Posterior cingulate gyrus (tissue), 11 donors: ENCODE measurements at regions not wholly inside any gene's neighbourhood (a gene's known extent, or its start where the extent isn't known, plus 50 kb on each side); places are given as distances from the start of the nearest gene placed in this dataset.

Source experiments
- DNase-seq, 10 donors: peaks; one replicate each; pipeline versions ENCODE4 v3.0.0 to v3.0.0-alpha.2; 2020 to 2021; ENCODE audit warnings: mixed read lengths in 3 of 10
- intact Hi-C: fragments of 100-400 bp; cut with DNase I; formaldehyde crosslinking; loops from one replicate; pipeline ENCODE4 v1.15.1; 2023

DNA sequence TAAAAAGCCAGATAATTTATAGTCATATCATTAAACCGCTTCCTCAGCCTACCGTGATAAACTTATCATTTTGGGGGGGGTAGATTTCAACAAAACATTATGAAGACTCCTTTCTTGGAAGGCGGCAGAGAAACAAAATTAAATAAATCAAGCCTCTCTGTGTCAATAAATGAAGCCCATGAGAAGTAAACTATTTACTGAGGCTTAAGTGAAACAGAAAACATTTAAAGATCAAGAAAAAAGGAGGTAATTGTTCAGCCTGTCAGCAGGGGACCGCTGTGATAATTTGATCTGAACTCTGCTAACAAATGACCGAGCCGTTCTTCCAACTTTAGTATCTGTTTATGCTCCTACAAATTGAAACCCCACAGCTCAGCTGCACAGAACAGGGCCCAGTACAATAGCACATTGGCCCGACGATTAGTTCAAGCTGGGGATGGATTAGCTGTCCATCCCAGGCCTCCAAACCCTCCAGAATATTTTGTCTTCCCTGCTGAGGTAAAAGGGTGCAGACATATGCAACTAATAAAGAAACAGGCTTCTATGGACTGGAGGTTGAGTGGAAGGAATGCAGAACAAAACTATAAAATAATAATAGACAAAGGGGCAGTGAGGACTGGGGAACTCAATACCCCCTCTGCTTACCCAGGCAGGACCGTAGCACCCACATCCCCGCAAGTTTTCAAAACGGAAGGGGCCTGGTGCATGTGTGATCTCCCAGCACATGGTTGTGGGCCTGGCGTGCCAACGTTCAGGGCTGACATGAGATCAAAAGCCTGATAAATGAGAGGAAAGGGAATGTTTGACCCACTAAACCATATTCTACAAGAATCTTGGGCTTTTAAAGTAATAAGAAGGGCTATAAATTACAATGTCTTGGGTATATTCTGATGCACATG lies 298.1 kb upstream of the IRX5 start:
- intact Hi-C loops: no loop called here
- DNase-seq: peak in 1 of 10 donors; percentile 77

DNA sequence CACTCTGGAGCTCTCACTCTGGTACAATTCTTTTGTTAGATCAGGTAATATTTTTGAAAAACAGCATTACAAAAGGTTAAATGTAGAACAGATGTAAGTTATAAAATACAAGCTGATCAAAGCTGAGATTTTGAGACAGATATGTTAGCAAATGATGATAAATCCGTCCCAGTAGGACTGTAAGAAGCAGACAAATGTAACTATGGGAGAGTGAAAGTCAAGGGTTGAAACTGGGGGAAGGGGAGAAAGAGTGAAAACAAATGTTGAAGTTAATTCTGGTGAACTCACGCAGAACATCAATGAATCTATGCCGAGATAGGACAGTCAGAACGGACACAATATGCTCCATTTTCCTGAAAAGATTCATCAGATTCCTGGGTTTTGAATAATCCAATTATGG lies 298.9 kb upstream of the IRX5 start:
- intact Hi-C loops: no loop called here
- no peak for DNase-seq

DNA sequence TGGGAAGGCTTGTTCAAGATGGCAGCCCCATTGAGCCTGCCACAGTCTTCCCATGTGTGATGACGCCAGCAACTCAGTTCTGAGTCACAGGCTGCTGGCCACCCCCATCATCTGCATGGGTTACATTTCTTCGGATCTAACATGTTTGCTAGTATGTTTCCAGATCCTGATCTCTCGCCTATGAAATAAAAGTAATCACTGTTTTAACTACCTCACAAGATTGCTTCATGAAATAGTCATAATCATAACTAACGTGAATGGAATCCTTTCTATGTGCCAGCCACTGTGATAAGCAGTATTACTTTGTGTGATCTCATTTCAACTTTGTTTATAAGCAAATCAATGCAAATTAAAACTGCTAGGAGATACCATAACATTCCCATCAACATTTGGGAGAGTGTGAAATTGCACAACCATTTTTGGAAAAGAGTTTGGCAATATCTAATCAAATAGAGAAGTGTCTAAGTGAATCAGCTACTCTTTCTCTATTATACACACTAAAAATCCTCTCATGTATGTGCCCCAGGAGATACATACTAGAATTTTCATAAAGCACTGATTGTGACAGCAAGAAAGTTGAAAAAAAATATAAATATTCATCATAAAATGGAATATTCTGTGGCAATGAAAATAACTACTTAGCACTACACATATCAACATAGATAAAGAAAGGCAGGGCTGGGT lies 300.2 kb upstream of the IRX5 start:
- intact Hi-C loops: no loop called here
- no peak for DNase-seq

DNA sequence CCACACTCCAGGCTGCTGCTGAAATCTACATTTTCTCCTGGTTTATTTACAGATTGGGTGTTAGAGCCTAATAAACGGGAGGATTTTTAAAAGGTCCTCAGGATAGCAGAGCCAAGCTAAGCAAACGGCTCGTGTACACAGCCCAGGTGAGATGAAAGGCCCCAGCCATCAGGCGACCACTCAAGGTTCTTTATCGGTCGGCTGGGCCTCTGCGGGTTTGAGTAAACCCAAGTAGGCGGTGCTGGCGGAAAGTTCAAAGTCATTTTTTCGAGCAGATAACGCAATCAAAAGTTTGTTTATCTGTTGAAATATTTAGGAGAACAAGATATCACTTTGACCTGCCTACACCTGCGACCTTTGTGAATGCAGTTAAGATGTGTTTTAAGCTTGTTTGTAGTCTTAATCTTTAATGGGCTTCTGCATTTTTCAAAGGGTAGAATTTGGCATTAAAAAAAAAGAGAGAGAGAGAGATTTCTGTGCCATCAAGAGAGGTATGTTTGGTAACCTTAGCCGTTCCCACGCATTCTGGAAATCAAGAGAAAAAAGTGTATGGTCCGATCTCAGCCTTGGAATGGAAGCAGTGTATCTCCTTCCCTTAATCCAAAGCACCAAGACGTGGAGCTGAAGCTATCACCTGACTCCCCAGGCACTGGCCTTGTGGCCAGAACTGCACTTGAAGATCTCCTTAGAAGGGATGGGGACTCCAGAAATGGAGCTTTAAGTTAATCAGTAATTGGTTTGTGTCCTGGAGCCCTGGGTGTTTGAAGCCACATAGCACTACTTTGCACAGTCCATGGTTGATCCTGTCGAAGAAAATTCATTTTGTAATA lies 301.7 kb upstream of the IRX5 start:
- no peak for DNase-seq
- intact Hi-C loops: no loop called here

DNA sequence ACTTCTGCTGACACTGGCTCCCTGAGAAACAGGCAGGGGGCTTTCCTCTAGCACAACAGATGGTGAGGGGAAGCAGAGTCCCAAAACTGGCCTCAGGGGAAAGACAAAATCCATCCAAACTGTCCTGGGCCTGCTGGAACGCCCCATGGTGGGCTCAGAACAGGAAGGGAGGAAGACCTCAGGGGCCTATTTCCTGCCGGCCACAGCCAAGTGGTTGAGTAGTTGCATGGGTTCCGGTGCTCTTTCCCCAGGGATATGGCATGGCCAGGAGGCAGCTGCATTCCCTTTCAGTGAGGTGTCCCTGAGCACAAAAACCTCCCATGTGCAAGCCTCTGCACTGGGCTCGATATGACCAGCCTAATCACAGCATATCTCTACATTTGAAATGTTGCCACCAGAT lies 303.0 kb upstream of the IRX5 start:
- DNase-seq: peak in 1 of 10 donors; percentile 72
- intact Hi-C loops: no loop called here

DNA sequence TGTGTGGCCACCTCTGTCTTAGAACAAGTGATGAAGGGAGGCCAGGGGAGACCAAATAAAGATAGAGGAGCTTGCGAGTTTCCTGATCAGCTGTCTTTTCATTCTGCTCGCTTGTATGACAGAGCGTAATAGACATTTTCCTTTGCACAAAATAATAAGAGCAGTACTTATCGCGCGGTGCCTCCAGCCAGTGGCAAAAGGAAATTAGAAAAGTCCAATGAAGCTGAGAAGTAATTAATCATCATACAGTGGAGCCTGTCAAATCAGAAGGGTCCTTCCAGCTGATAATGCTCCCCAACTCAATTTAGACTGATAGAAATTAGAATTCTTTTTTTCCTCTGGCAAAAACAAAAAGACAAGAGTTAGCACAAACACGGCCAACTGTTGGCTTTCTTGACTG lies 307.0 kb upstream of the IRX5 start:
- intact Hi-C loops: no loop called here
- no peak for DNase-seq

DNA sequence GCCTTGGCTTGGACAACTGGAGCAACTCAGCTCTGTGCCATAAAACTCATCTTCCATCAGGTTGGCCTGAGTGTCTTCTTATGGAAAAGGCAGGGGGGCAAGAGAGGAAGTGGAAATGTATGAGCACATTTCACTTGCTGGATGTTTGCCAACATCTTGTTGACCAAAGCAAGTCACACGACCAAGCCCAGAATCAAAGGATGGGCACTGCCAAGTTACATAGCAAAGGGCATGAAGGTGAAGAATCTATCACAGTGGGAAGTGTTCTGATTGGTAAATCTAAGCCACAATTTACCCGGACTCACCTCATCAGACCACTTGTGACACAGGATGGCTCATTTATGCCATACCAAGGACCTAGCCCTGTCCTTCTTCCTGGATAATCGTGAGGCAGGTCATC lies 310.5 kb upstream of the IRX5 start:
- no peak for DNase-seq
- intact Hi-C loops: no loop called here

DNA sequence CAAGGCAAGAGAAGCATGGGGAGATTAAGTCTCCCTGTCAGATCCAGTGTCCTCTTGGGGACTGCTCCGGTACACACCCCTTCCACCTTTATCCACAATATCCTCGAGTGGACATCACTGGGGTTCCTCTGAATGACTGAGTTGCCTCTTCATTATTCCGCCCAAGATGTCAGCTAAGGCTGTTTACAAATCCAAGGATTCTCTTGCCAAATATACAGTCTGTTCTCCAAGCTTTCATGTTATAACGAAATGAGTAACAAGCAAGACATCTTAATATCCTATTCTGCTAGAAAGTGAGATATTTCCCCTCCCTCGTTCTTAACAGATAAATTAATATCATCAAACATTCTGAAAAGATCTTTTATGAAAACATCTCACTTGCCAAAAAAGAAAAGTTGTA lies 314.1 kb upstream of the IRX5 start:
- intact Hi-C loops: no loop called here
- no peak for DNase-seq

DNA sequence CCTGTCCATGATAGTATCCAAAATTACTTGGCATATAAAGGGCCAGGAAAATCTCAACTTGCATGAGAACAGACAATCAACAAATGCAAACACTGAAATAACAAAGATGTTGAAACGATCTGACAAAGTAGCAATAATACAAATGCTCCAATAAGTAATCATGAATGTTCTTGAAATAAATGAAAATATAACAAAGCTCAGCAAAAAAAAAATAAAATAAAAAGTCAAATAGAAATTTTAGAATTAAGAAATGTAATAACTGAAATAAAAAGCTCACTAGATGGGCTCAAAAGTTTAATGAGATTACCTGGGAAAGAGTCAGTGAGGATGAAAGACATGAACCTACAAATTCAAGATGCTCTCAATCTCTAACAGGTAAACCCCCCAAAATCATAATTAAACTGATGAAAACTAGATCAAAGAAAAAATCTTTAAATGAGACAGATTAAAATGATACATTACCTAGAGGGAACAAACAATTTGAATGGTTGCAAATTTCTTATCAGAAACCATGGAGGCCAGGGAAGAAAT lies 319.0 kb upstream of the IRX3 start:
- intact Hi-C loops: no loop called here
- DNase-seq: no peak

DNA sequence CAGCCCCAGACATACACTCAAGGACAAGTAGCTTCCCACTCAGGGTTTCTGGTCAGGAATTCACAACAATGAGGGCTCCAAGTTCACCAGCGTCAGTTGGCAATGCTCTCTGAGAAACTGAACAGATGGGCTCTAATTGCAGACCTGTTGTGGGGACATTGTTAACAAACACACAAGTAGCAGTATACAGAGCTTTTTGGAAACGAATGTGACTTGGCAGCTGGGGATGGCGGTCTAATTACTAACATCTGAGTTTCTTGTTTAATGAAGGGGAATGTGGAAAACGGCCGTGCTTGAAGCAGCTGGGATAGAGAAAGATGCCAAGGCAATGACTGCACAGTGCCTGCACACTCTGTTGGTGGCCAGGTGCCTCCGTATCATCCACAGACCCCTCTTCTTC lies 316.1 kb upstream of the IRX3 start:
- no peak for DNase-seq
- intact Hi-C loops: no loop called here

DNA sequence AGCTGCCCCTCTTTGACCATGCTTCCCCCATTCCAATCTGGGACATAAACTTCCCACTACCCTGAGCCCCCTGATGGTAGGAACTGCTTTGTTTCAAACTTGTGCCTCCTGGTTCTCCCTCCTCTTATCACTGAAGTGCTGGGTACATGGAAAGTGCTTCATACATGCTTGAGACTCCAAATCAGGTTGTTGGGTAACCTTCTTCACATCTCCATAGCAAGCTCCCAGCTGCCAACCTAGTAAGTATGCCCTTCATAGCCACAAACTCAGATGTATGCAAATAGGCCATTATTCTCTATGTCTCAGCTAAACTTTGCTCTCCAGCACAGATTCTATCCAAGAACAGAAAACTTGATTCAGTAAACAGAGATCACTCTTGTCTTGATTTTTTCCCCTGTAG lies 310.6 kb upstream of the IRX3 start:
- intact Hi-C loops: no loop called here
- DNase-seq: no peak

DNA sequence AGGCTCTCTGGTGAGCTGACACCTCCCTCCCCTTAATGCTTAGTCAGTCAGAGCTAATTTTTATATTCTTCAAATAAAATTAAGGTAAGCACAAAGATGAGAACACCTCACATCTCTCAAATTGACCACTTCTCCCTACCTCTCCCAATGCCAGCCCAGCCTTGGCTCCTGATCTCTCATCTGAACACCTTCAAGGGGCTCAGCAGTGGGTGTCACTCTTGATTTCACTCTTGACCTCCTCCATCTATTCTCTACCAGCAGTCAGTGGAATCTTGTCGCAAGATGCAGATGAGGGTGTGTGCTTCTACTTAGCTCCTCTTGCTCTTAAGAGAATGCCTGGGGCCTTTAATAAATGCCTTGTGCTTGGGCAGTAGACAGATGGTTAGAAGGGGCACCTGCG lies 309.0 kb upstream of the IRX3 start:
- intact Hi-C loops: no loop called here
- no peak for DNase-seq

DNA sequence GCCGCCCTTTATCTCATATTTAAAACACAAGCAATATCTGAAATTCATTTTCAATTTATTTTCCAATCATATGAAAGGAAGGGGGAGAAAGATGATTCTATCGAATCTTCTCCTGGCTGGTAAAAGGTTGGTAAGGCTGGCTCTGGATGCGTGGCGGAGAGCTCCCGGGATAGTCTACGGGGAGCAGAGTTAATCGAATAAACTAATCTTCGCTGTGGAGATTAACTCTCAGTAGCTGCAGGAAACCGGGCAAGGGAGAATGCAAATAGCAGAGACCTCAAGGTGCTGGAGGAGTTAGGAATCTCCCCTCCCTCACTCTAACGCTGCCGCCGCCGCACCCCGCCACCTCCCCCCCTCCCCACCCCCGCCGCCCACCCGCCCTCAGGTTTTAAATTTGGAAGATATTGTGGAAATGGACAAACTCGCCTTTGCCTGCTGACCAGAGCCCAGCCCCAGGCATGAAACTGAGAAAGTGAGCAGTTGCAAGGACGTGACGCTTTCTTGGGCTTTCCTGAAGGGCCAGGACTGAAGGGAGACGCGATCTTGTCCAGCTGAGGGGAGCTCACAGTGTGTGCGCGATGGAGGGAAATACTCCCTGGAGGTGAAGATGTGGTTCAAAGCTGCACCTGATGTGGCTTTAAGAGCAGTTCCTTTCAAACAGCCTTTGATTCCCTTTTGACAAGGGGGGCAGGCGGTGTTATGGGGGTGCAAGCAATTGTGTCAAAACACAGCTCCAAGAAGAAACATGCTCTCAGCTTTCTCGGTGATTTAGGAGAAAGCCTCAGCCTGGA lies 308.2 kb upstream of the IRX3 start:
- DNase-seq: no peak
- intact Hi-C loops: no loop called here

DNA sequence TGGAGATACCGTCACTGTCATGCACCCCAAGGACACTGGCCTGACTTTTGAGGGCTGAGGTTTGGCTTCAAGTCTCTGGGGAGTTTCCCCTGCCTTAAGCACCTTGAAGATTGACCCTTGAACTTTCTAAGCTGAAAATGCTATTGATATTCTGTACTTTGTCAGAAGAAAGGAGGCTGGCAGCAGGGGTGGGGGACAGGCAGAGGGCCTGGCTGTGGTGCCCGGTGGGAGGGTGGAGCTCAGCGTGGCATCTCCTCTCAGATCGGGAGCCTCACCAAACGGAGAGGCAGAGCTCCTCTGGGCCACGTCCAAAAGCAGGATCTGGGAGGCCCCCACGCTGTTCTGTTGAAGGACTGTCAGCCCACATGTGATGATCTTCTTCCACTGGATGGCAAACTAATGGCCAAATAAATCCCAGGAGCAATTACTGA lies 305.2 kb upstream of the IRX3 start:
- DNase-seq: peak in 1 of 10 donors; percentile 52
- intact Hi-C loops: no loop called here

DNA sequence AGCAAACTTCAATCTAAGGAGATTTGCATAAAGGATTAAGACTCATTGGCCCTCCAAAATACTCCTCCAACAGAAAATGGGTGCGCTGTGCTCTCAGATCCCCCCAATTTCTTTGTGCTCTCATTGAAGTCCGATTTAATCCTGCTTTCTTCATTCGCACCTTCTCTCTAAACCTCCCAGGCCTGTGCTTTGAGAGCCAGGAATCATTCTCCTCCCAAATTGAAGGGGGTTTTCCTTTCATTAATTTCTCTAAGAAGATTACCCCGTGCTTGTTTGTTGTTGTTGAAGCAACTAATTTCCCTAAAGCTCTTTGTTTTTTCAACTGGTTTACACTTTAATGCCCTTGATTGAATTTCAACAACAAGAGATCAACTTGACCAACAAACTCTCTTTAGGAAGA lies 304.2 kb upstream of the IRX3 start:
- DNase-seq: no peak
- intact Hi-C loops: no loop called here

DNA sequence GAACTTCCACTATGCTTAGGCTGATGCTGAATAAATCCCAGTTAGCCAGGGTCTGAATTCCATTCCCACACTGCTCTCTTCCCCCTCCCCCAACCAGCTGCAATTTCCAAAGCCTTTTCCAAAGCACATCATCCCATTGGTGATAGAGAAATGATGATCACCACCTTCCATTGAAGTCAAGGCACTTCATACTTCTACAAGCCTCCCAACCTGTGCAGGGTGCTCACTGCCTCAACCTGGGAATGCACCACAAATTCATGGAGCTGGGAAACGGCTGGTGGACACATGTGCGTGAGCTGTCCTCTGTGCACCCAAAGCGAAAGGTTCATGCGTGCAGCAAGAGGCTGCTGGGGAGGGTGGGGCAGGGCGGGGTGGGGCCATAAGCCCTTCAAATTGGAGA lies 302.7 kb upstream of the IRX3 start:
- no peak for DNase-seq
- intact Hi-C loops: no loop called here

DNA sequence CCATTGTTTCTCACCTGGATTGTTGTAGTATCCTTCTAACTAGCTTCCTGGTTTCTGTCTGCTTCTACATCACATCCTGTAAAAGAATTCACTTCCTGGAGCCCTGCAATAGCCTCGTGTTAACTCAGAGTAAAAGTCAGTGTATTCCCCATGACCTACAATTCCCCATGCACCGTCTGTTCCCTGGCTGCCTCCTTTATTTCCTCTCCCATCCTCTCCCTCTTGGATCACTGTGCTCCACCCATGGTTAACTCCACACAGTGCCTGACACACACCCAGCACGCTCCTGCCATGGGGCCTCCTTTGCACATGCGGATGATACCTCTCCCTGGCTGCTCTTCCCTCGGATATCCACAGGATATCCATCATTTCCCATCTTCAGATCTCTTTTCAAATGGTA lies 301.4 kb upstream of the IRX3 start:
- intact Hi-C loops: no loop called here
- DNase-seq: no peak

DNA sequence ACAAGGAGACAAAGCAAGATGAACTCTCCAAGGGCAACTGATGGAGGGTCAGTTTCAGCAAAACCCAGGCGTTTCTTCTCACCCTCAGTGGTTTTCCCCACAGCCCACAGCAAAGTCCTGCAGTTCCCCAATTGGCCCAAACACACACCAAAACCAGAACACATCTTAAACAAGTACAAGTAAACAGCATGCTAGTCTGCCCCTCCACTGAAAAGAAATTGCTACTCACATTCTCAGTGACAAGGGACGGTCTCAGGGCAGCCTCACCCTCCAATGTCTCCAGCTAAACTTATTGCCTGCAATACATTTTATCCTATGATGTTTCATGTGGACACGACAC lies 300.6 kb upstream of the IRX3 start:
- intact Hi-C loops: no loop called here
- DNase-seq: no peak

DNA sequence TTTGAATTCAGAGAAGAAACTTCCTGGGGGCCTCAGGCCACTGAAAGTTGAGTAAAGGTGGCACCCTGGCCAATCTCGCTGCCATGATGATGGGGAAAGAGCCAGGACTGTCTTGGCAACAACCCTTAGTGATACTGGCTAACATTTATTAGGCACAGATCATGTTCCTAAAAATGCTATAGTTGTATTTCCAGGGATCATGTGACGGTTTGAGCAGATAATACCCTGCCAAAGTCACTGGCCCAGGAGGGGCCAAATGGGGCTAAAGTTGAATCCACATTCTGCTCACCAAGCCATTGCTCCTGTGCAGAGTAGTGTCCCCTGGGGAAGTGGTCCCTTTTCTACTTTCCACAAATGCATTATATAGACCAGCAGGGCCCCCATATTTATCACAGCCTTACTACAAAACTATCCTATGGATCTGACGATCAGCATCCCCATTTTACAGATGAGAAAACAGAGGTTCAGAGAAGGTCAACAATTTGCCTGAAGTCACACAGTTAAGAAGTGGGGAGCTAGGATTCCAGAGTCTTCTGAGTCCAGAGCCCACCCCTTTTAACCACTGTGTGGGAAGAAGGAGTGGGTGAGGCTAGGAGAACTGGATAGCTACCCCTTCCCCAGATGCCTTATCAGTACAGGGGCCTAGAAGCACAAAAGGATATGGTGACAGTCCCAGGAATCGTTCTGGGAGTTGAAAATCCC lies 300.0 kb upstream of the IRX3 start:
- DNase-seq: no peak
- intact Hi-C loops: no loop called here

DNA sequence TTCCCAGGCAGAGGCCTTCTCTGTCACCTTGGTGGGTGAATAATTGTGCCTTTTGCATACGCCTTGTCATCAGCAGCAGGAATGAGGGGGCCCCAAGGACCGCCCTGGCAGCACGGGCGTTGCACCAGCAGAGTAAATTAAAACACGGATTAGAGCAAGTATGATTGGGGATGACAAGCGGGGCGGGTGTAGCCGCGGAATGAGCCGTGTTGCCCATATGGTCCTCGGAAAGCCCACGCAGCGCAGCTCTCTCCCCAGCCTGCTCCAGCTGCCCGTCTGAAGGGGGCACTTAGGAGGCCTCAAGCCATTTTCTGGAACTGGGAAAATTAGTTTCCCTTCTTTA lies 299.4 kb upstream of the IRX3 start:
- DNase-seq: no peak
- intact Hi-C loops: no loop called here
